ENCODE measurements at regions not wholly inside any gene's neighbourhood (a gene's known extent, or its start where the extent isn't known, plus 50 kb on each side); places are given as distances from the start of the nearest gene placed in this dataset.

DNA sequence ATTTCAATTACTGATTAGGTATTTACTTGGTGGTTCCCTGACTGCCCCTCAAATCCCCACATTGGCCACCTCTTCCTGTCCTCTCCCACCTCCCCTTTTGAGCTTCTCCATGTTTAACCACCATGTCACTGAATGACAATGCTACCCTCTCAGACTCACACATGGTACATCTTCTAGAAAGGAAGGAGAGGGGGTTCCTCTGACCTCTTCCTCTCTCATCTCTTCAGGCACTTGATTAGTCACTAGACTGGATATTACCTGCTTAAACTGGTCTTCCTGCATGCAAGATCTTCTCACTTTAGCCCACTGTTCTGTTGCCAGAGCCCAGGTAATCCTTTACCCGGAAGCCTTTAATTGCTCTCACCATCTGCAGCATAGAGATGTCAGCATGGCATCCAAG is 64.9 kb downstream of the DIPK2A start:
- Histone ChIP-seq H4K12ac (ENCODE audit: low read depth, low read length) (no peak overlapping the region), H3K79me2 (ENCODE audit: control insufficient read depth, insufficient read depth, low read length, poor library complexity) (no peaks in the 10 kb centered on the region), H3K14ac (ENCODE audit: low read length) (no peak overlapping the region), H3K4me3 (ENCODE audit: low read depth, low read length) (no peak overlapping the region), H3K4me2 (ENCODE audit: low read length) (no peak overlapping the region), H3K9ac (ENCODE audit: low read length) (no peak overlapping the region), H3K18ac (ENCODE audit: low read length) (no peak overlapping the region), H2AFZ (ENCODE audit: insufficient read depth, low read length, poor library complexity) (no peak overlapping the region), H3K9me3 (ENCODE audit: insufficient read depth, low read depth, low read length) (no peaks in the 10 kb centered on the region), H3K79me1 (ENCODE audit: low read length) (no peaks in the 10 kb centered on the region), H4K8ac (ENCODE audit: low read depth, low read length) (no peak overlapping the region), H3K4ac (ENCODE audit: low read depth, low read length) (no peak overlapping the region), H4K91ac (ENCODE audit: low read depth, low read length) (no peak overlapping the region), H3K23ac (ENCODE audit: low read length) (no peak overlapping the region), H2BK120ac (ENCODE audit: insufficient read depth, low read length, poor library complexity) (no peak overlapping the region), H2BK5ac (ENCODE audit: low read depth, low read length, poor library complexity) (no peak overlapping the region), H2AK5ac (ENCODE audit: low read length) (no peak overlapping the region), H3K4me1 (ENCODE audit: control insufficient read depth in 1 of 2, insufficient read depth in 2 of 2, low read length in 2 of 2) (no peaks in the 10 kb centered on the region), H3K27ac (ENCODE audit: low read depth, low read length) (no peak overlapping the region), H2BK12ac (ENCODE audit: low read length) (no peak overlapping the region), H3K36me3 (ENCODE audit: control insufficient read depth in 1 of 2, insufficient read depth in 2 of 2, low read length in 2 of 2) (no peaks in the 10 kb centered on the region), H3K27me3 (ENCODE audit: insufficient read depth, low read length) (no peaks in the 10 kb centered on the region)
- no CpG with 5 or more reads among the region's 1 CpG for WGBS (ENCODE audit: extremely low coverage, insufficient coverage, insufficient read length)
- no peak for DNase-seq

DNA sequence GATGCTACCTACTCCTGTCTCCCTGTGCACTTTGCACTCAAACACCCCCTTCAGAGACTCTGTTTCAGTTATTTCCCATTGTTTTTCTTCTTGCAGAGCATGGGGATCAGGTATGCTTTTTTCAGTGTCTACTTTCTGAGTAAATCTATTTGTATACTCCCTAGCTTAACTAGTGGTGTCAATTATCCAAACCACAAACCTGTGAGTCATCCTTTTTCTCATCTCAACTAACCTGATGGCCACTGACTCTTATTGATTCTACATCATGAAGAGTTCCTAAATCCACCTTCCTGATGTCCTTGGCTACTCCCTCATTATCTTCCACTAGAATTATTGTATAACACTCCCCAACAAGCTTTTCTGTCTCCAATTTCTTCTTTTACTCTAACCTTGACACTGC is 68.0 kb downstream of the DIPK2A start:
- Histone ChIP-seq H3K18ac (ENCODE audit: low read length) (no peak overlapping the region), H3K9me3 (ENCODE audit: insufficient read depth, low read depth, low read length) (no peaks in the 10 kb centered on the region), H4K91ac (ENCODE audit: low read depth, low read length) (no peak overlapping the region), H3K14ac (ENCODE audit: low read length) (no peak overlapping the region), H2AFZ (ENCODE audit: insufficient read depth, low read length, poor library complexity) (no peak overlapping the region), H3K9ac (ENCODE audit: low read length) (no peak overlapping the region), H4K12ac (ENCODE audit: low read depth, low read length) (no peak overlapping the region), H3K4me1 (ENCODE audit: control insufficient read depth in 1 of 2, insufficient read depth in 2 of 2, low read length in 2 of 2) (no peaks in the 10 kb centered on the region), H3K27ac (ENCODE audit: low read depth, low read length) (no peak overlapping the region), H3K4me3 (ENCODE audit: low read depth, low read length) (no peak overlapping the region), H2BK120ac (ENCODE audit: insufficient read depth, low read length, poor library complexity) (no peak overlapping the region), H3K23ac (ENCODE audit: low read length) (no peak overlapping the region), H3K4ac (ENCODE audit: low read depth, low read length) (no peak overlapping the region), H2BK5ac (ENCODE audit: low read depth, low read length, poor library complexity) (no peak overlapping the region), H2BK12ac (ENCODE audit: low read length) (no peak overlapping the region), H2AK5ac (ENCODE audit: low read length) (no peak overlapping the region), H3K36me3 (ENCODE audit: control insufficient read depth in 1 of 2, insufficient read depth in 2 of 2, low read length in 2 of 2) (no peaks in the 10 kb centered on the region), H3K79me2 (ENCODE audit: control insufficient read depth, insufficient read depth, low read length, poor library complexity) (no peaks in the 10 kb centered on the region), H3K79me1 (ENCODE audit: low read length) (no peaks in the 10 kb centered on the region), H3K27me3 (ENCODE audit: insufficient read depth, low read length) (no peaks in the 10 kb centered on the region), H3K4me2 (ENCODE audit: low read length) (no peak overlapping the region), H4K8ac (ENCODE audit: low read depth, low read length) (no peak overlapping the region)
- DNase-seq, result no peak

DNA sequence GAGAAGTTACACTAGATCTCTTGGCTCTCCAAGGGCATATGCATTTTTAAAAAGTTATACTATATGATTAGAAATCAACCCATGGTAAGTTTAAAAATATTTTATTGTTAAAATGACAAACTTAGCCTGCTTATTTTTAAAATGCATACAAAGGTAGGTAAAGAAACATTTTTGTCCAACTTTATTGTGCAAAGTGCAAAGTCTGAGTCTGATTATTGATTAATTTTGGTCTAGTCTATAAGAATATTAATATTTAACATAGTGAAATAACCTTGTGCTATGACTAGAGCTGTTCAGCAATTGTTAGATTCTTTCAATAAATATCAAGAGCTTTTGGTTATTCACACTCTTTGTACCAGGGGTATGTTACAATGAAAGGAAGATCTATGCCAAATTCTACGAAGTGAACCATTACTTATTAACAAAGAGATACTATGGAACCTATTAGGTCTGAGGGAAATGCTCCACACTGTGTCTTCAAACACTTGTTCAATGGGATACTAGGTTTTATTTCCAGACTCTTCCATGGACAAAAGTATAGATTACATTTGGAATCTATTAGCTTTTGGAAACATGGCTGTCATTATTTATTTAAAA is 70.4 kb downstream of the DIPK2A start:
- Histone ChIP-seq H3K79me1 (ENCODE audit: low read length) (no peaks in the 10 kb centered on the region), H3K4me1 (ENCODE audit: control insufficient read depth in 1 of 2, insufficient read depth in 2 of 2, low read length in 2 of 2) (no peaks in the 10 kb centered on the region), H3K36me3 (ENCODE audit: control insufficient read depth in 1 of 2, insufficient read depth in 2 of 2, low read length in 2 of 2) (no peaks in the 10 kb centered on the region), H4K12ac (ENCODE audit: low read depth, low read length) (no peak overlapping the region), H2AK5ac (ENCODE audit: low read length) (no peak overlapping the region), H2BK120ac (ENCODE audit: insufficient read depth, low read length, poor library complexity) (no peak overlapping the region), H3K14ac (ENCODE audit: low read length) (no peak overlapping the region), H3K4me2 (ENCODE audit: low read length) (no peak overlapping the region), H2AFZ (ENCODE audit: insufficient read depth, low read length, poor library complexity) (no peak overlapping the region), H3K4ac (ENCODE audit: low read depth, low read length) (no peak overlapping the region), H3K4me3 (ENCODE audit: low read depth, low read length) (no peak overlapping the region), H3K23ac (ENCODE audit: low read length) (no peak overlapping the region), H3K27me3 (ENCODE audit: insufficient read depth, low read length) (no peaks in the 10 kb centered on the region), H4K8ac (ENCODE audit: low read depth, low read length) (no peak overlapping the region), H2BK12ac (ENCODE audit: low read length) (no peak overlapping the region), H3K9ac (ENCODE audit: low read length) (no peak overlapping the region), H4K91ac (ENCODE audit: low read depth, low read length) (no peak overlapping the region), H3K27ac (ENCODE audit: low read depth, low read length) (no peak overlapping the region), H3K79me2 (ENCODE audit: control insufficient read depth, insufficient read depth, low read length, poor library complexity) (no peaks in the 10 kb centered on the region), H2BK5ac (ENCODE audit: low read depth, low read length, poor library complexity) (no peak overlapping the region), H3K9me3 (ENCODE audit: insufficient read depth, low read depth, low read length) (no peaks in the 10 kb centered on the region), H3K18ac (ENCODE audit: low read length) (no peak overlapping the region)
- WGBS (ENCODE audit: extremely low coverage, insufficient coverage, insufficient read length), result no CpG with 5 or more reads among the region's 1 CpG
- no peak for DNase-seq

DNA sequence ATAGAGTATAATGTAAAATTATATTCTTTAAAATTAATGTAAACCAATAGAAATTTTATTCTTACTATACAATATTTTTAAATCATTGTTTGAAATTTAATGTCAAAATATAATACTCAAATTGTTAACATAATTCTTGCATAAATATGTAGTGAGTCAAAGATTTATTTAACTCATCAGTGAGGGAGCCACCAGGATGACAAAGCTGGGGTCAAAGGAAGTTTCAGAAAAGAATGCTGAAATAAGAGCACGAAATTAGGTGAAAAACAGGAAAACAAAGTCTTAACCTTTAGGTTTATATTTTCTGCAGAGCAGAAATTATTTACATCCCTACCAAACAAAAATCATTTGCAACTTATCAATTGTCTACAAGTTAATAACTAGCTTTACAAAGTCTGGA is 74.1 kb downstream of the DIPK2A start:
- Histone ChIP-seq H2AFZ (ENCODE audit: insufficient read depth, low read length, poor library complexity) (no peak overlapping the region), H3K4ac (ENCODE audit: low read depth, low read length) (no peak overlapping the region), H3K79me2 (ENCODE audit: control insufficient read depth, insufficient read depth, low read length, poor library complexity) (no peaks in the 10 kb centered on the region), H3K23ac (ENCODE audit: low read length) (no peak overlapping the region), H4K91ac (ENCODE audit: low read depth, low read length) (no peak overlapping the region), H3K79me1 (ENCODE audit: low read length) (no peaks in the 10 kb centered on the region), H3K4me1 (ENCODE audit: control insufficient read depth in 1 of 2, insufficient read depth in 2 of 2, low read length in 2 of 2) (no peaks in the 10 kb centered on the region), H3K18ac (ENCODE audit: low read length) (no peak overlapping the region), H2AK5ac (ENCODE audit: low read length) (no peak overlapping the region), H2BK120ac (ENCODE audit: insufficient read depth, low read length, poor library complexity) (no peak overlapping the region), H4K8ac (ENCODE audit: low read depth, low read length) (no peak overlapping the region), H3K4me3 (ENCODE audit: low read depth, low read length) (no peak overlapping the region), H3K4me2 (ENCODE audit: low read length) (no peak overlapping the region), H4K12ac (ENCODE audit: low read depth, low read length) (no peak overlapping the region), H3K27me3 (ENCODE audit: insufficient read depth, low read length) (no peaks in the 10 kb centered on the region), H3K36me3 (ENCODE audit: control insufficient read depth in 1 of 2, insufficient read depth in 2 of 2, low read length in 2 of 2) (no peaks in the 10 kb centered on the region), H3K9me3 (ENCODE audit: insufficient read depth, low read depth, low read length) (no peaks in the 10 kb centered on the region), H3K9ac (ENCODE audit: low read length) (no peak overlapping the region), H3K14ac (ENCODE audit: low read length) (no peak overlapping the region), H3K27ac (ENCODE audit: low read depth, low read length) (no peak overlapping the region), H2BK12ac (ENCODE audit: low read length) (no peak overlapping the region), H2BK5ac (ENCODE audit: low read depth, low read length, poor library complexity) (no peak overlapping the region)
- WGBS (ENCODE audit: extremely low coverage, insufficient coverage, insufficient read length), result no CpG with 5 or more reads among the region's 1 CpG
- DNase-seq, result no peak
